ENCODE measurements at regions not wholly inside any gene's neighbourhood (a gene's known extent, or its start where the extent isn't known, plus 50 kb on each side); places are given as distances from the start of the nearest gene placed in this dataset.
"Not testable (repeated sequence)": the region's sequence is repeated elsewhere in the genome, so short reads cannot be mapped to it uniquely, and the experiment has no call there.

DNA sequence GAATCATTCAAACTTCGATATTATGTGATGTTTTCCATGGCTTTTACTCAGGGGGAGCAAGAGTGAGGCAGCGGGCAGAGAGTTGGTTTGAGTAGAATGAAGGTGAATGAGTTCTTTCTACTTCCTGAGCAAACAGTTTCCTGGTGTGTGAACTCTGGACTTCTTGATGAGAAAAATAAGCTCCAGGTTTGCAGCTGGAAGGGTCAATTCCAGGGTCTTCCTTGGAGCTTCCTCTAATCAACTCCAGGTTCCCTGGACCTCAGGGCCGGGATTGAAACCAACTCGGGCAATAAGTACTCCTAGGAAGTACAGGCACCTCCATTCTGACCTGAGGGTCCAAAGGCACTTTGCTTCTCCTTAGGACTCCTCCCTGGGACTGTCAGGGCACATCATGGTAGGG lies 243.6 kb upstream of the ONECUT1 start:
- no peaks in the 10 kb centered on the region for H3K36me3 ChIP-seq (ENCODE audit: control insufficient read depth, insufficient read depth, low read length)
- H3K4me3 ChIP-seq (replicated peaks; ENCODE audit: low read depth, low read length), result no peak overlapping the region
- no peak for DNase-seq (ENCODE audit: extremely low read depth, insufficient read length)
- TF ChIP-seq, protein P1, sequence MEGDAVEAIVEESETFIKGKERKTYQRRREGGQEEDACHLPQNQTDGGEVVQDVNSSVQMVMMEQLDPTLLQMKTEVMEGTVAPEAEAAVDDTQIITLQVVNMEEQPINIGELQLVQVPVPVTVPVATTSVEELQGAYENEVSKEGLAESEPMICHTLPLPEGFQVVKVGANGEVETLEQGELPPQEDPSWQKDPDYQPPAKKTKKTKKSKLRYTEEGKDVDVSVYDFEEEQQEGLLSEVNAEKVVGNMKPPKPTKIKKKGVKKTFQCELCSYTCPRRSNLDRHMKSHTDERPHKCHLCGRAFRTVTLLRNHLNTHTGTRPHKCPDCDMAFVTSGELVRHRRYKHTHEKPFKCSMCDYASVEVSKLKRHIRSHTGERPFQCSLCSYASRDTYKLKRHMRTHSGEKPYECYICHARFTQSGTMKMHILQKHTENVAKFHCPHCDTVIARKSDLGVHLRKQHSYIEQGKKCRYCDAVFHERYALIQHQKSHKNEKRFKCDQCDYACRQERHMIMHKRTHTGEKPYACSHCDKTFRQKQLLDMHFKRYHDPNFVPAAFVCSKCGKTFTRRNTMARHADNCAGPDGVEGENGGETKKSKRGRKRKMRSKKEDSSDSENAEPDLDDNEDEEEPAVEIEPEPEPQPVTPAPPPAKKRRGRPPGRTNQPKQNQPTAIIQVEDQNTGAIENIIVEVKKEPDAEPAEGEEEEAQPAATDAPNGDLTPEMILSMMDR (IDR thresholded peaks at IDR 0.05; ENCODE audit: insufficient read depth, low read length, poor library complexity, severe bottlenecking), result no peak
- no peaks in the 10 kb centered on the region; the same call in 1 of the 2 replicates for H3K27me3 ChIP-seq (replicated peaks; ENCODE audit: control insufficient read depth, insufficient read depth, low read length)

DNA sequence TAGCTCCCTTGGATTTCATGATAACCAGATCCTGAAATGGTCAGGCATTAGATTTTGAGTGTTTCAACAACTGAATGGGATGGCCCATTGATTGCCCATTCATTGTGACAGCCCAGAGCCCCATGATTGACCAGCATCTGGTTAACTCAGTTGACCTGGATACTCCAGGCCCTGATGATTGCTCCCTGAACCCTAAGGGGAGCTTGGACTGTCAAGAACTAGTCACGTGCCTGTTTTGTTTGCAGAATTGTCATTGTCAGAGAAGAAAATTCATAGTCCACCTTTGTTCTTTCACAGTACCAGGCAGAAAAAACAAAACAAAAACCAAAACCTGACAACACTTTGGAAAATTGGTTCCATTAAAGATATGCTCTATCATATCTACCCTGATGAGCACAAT lies 241.3 kb upstream of the ONECUT1 start:
- no peaks in the 10 kb centered on the region; the same call in 1 of the 2 replicates for H3K27me3 ChIP-seq (replicated peaks; ENCODE audit: control insufficient read depth, insufficient read depth, low read length)
- H3K36me3 ChIP-seq (ENCODE audit: control insufficient read depth, insufficient read depth, low read length), result no peaks in the 10 kb centered on the region
- H3K4me3 ChIP-seq (replicated peaks; ENCODE audit: low read depth, low read length), result no peak overlapping the region
- TF ChIP-seq, protein P1 (IDR thresholded peaks at IDR 0.05; ENCODE audit: insufficient read depth, low read length, poor library complexity, severe bottlenecking), result no peak
- no peak for DNase-seq (ENCODE audit: extremely low read depth, insufficient read length)

DNA sequence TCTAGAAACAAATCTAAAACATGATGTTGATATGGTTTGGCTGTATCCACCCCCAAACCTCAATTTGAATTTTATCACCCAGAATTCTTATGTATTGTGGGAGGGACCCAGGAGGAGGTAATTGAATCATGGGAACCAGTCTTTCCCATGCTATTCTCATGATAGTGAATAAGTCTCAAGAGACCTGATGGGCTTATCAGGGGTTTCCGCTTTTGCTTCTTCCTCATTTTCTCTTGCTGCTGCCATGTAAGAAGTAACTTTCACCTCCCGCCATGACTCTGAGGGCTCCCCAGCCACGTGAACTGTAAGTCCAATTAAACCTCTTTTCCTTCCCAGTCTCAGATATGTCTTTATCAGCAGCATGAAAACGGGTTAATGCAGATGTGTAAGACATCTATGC lies 232.7 kb upstream of the ONECUT1 start:
- TF ChIP-seq, protein P1 (IDR thresholded peaks at IDR 0.05; ENCODE audit: insufficient read depth, low read length, poor library complexity, severe bottlenecking), result no peak
- Histone ChIP-seq H3K36me3 (ENCODE audit: control insufficient read depth, insufficient read depth, low read length) (no peaks in the 10 kb centered on the region), H3K4me3 (replicated peaks; ENCODE audit: low read depth, low read length) (no peak overlapping the region), H3K27me3 (replicated peaks; ENCODE audit: control insufficient read depth, insufficient read depth, low read length) (no peaks in the 10 kb centered on the region)
- no peak for DNase-seq (ENCODE audit: extremely low read depth, insufficient read length)

DNA sequence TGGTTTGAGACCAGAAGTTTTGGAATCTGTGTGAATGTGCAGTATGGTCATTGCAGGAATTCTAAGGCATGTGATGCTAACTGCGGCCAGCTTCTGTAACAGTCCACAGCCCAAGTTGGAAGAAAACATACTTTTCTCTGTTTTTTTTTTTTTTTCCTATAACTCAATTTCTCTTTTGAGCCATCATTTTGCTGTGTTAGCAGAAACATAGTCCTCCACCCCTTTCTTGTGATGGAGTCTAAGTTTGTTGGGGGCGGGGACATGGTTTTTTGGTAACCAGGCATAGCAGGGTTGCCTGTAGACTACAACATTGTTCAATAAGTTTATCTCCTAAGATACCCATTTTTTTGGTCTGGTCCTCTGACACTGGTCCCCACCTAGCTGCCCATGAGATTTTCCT lies 223.2 kb upstream of the ONECUT1 start:
- no peaks in the 10 kb centered on the region for H3K27me3 ChIP-seq (replicated peaks; ENCODE audit: control insufficient read depth, insufficient read depth, low read length)
- H3K36me3 ChIP-seq (ENCODE audit: control insufficient read depth, insufficient read depth, low read length), result no peaks in the 10 kb centered on the region
- TF ChIP-seq, protein P1 (IDR thresholded peaks at IDR 0.05; ENCODE audit: insufficient read depth, low read length, poor library complexity, severe bottlenecking), result no peak
- no peak for DNase-seq (ENCODE audit: extremely low read depth, insufficient read length)
- H3K4me3 ChIP-seq (replicated peaks; ENCODE audit: low read depth, low read length), result no peak overlapping the region

DNA sequence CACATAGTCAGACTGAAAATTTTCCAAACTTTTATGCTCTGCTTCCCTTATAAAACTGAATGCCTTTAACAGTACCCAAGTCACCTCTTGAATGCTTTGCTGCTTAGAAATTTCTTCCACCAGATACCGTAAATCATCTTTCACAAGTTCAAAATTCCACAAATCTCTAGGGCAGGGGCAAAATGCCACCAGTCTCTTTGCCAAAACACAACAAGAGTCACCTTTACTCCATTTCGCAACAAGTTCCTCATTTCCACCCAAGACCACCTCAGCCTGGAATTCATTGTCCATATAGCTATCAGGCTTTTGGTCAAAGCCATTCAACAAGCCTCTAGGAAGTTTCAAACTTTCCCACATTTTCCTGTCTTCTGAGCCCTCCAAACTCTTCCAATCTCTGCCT lies 221.6 kb upstream of the ONECUT1 start:
- not testable (repeated sequence) for H3K4me3 ChIP-seq (replicated peaks; ENCODE audit: low read depth, low read length); DNase-seq (ENCODE audit: extremely low read depth, insufficient read length); H3K36me3 ChIP-seq (ENCODE audit: control insufficient read depth, insufficient read depth, low read length); H3K27me3 ChIP-seq (replicated peaks; ENCODE audit: control insufficient read depth, insufficient read depth, low read length)

DNA sequence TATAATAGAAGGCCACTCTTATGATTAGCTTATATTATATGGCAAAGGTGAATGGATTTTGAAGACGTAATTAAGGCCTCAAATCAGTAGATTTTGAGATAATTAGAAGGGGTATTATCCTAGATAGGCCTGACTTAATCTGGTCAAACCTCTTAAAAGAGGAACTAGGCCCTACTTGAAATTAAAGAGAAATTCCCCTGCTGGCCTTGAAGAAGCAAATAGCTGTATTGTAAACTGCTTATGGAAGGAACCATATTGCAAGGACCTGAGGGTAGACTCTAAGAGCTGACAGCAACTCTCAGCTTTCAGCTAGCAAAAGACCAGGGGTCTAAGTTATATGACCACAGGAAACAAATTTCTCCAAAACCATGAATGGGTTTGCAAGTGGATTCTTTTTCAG lies 219.0 kb upstream of the ONECUT1 start:
- DNase-seq (ENCODE audit: extremely low read depth, insufficient read length), result no peak
- TF ChIP-seq, protein P1 (IDR thresholded peaks at IDR 0.05; ENCODE audit: insufficient read depth, low read length, poor library complexity, severe bottlenecking), result no peak
- Histone ChIP-seq H3K4me3 (replicated peaks; ENCODE audit: low read depth, low read length) (no peak overlapping the region), H3K36me3 (ENCODE audit: control insufficient read depth, insufficient read depth, low read length) (no peaks in the 10 kb centered on the region), H3K27me3 (replicated peaks; ENCODE audit: control insufficient read depth, insufficient read depth, low read length) (no peaks in the 10 kb centered on the region)
